ENCODE measurements at regions not wholly inside any gene's neighbourhood (a gene's known extent, or its start where the extent isn't known, plus 50 kb on each side); places are given as distances from the start of the nearest gene placed in this dataset.

GRCh38 chr15:91752081-91752785, 101.3 kb upstream of the SLCO3A1 start:
- peak in 2 of 3 experiments; percentile 15 to 59 for DNase-seq

GRCh38 chr15:91759560-91759959, 93.9 kb upstream of the SLCO3A1 start:
- no peak for DNase-seq

GRCh38 chr15:91765660-91766059, 87.8 kb upstream of the SLCO3A1 start:
- DNase-seq = no peak

- no peak for DNase-seq
These were observed 84.0 kb upstream of the SLCO3A1 start for GRCh38 chr15:91769476-91769875.

GRCh38 chr15:91769894-91770293, 83.6 kb upstream of the SLCO3A1 start:
- DNase-seq = no peak

GRCh38 chr15:91776104-91776503, 77.4 kb upstream of the SLCO3A1 start:
- no peak for DNase-seq

GRCh38 chr15:91779960-91780359, 73.5 kb upstream of the SLCO3A1 start:
- DNase-seq = no peak

GRCh38 chr15:91780387-91780786, 73.1 kb upstream of the SLCO3A1 start:
- no peak for DNase-seq

- DNase-seq = peak in 1 of 3 experiments; percentile 27
These were observed 71.3 kb upstream of the SLCO3A1 start for GRCh38 chr15:91782221-91782620.

GRCh38 chr15:91783008-91783407, 70.5 kb upstream of the SLCO3A1 start:
- peak in 2 of 3 experiments; percentile 15 to 51 for DNase-seq

GRCh38 chr15:91783451-91783850, 70.1 kb upstream of the SLCO3A1 start:
- DNase-seq = no peak

- DNase-seq = no peak
These were observed 68.4 kb upstream of the SLCO3A1 start for GRCh38 chr15:91784973-91785709.

- peak; percentile 57 to 89 (median 64) for DNase-seq
These were observed 66.3 kb upstream of the SLCO3A1 start for GRCh38 chr15:91787198-91787597.

GRCh38 chr15:91789136-91789535, 64.4 kb upstream of the SLCO3A1 start:
- DNase-seq = no peak

GRCh38 chr15:91790836-91791235, 62.7 kb upstream of the SLCO3A1 start:
- no peak for DNase-seq

- DNase-seq = no peak
These were observed 59.7 kb upstream of the SLCO3A1 start for GRCh38 chr15:91793771-91794170.

- no peak for DNase-seq
These were observed 58.3 kb upstream of the SLCO3A1 start for GRCh38 chr15:91795235-91795634.

GRCh38 chr15:91801836-91802534, 51.5 kb upstream of the SLCO3A1 start:
- DNase-seq = no peak

- DNase-seq = no peak
These were observed 50.2 kb upstream of the SLCO3A1 start for GRCh38 chr15:91803260-91803659.

Measured in NCI-H1417 (cell line).